GM23248 (cell line): ENCODE measurements at regions not wholly inside any gene's neighbourhood (a gene's known extent, or its start where the extent isn't known, plus 50 kb on each side); places are given as distances from the start of the nearest gene placed in this dataset.

ENCODE experiments used
- EZH2 ChIP-seq: fragments of 200-600 bp; sonication (generic); IDR thresholded peaks from 2 replicates; pipeline ENCODE4 v1.6.1; 2018; ENCODE audit warnings: antibody characterized with exemption, mild to moderate bottlenecking; ENCODE audit not compliant: insufficient read depth, poor library complexity, severe bottlenecking
- EZH2phosphoT487 ChIP-seq: fragments of 200-600 bp; sonication (generic); IDR thresholded peaks from 2 replicates; pipeline ENCODE4 v1.6.1; 2018; ENCODE audit warnings: antibody characterized with exemption, moderate library complexity, mild to moderate bottlenecking, low read depth; ENCODE audit not compliant: insufficient read depth

- TF ChIP-seq EZH2 (no peak), EZH2phosphoT487 (no peak)
Observed at GRCh38 chr2:35887146-35887545, 468.4 kb upstream of the CRIM1 start.
